HCT116 (cell line): ENCODE measurements at regions not wholly inside any gene's neighbourhood (a gene's known extent, or its start where the extent isn't known, plus 50 kb on each side); places are given as distances from the start of the nearest gene placed in this dataset.

ENCODE experiments used
- CEBPB ChIP-seq: IDR thresholded peaks from 2 replicates; pipeline ENCODE4 v1.6.1; 2012; ENCODE audit warnings: low read depth
- SRF ChIP-seq: IDR thresholded peaks from 2 replicates; pipeline ENCODE4 v1.6.1; 2012; ENCODE audit warnings: low read depth

GRCh38 chr11:104820431-104820830 lies 77.8 kb downstream of the CASP12 start:
- TF ChIP-seq SRF (no peak), CEBPB (no peak)
